ENCODE measurements at regions not wholly inside any gene's neighbourhood (a gene's known extent, or its start where the extent isn't known, plus 50 kb on each side); places are given as distances from the start of the nearest gene placed in this dataset.

DNA sequence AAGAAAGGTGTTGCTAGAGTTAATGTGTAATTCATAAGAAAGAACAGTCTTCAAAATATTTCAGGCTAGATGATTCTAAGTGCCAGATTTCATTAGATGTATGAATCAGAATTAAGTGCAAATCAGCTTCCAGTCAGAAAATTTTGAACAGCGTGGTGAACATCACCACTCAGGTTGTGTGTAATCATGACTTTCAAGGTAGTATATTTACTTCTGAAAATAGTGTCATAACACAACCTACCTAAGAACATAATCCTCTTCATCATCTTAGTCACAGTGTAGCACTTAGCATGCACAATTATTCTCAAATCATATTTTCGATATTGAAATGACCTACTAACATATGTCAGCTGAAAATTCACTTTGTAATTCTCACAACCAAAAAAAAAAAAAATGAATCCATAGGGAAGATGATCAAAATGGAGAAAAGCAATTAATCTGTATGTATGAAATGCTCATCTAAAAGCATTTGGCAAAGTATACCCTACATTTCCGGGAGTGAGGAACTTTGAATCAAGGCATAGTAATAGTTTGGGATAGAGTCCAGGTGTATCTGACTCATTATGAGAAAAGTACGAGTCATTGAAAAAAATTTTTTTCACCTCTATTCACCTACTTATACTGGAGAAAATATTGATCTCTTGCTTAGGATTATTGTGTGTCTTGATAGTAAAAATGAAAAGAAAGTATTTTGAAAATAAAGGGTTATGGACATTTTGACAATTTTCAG is 221.8 kb upstream of the CHRM3 start:
- H3K9ac ChIP-seq (ENCODE audit: insufficient read depth, low read depth, low read length), result no peak overlapping the region
- WGBS (ENCODE audit: low lambda C conversion rate), result under 1% methylated on average over 4 of the region's 4 CpGs
- H3K36me3 ChIP-seq (replicated peaks in 1 of 2; ENCODE audit: control insufficient read depth in 1 of 2, insufficient read depth in 2 of 2, low read length in 2 of 2), result no peaks in the 10 kb centered on the region
- H3K27ac ChIP-seq (ENCODE audit: extremely low read length, insufficient read depth, low read length), result no peak overlapping the region
- ATAC-seq (no peak), FAIRE-seq (no peak), DNase-seq (ENCODE audit: low spot score) (no peak)
- no peaks in the 10 kb centered on the region for H3K79me2 ChIP-seq (ENCODE audit: insufficient read depth, low read length)
- intact Hi-C loops (cut with micrococcal nuclease; ENCODE audit: unreplicated experiment) (no loop called here), in situ Hi-C loops (cut with HindIII; ENCODE audit: extremely low pct_ligation_motif_present, low pct_unique_long_range_greater_than_20kb) (no loop called here)
- H3K27me3 ChIP-seq (ENCODE audit: control insufficient read depth in 1 of 2, insufficient read depth in 2 of 2, low read length in 2 of 2), result no peaks in the 10 kb centered on the region
- H3K4me1 ChIP-seq (ENCODE audit: insufficient read depth, low read length), result no peaks in the 10 kb centered on the region
- POLR2A ChIA-PET, result no interaction called here
- no peak overlapping the region for H3K4me2 ChIP-seq (ENCODE audit: low read depth, low read length)
- no peak overlapping the region for H2AFZ ChIP-seq (ENCODE audit: low read length)
- H3K9me3 ChIP-seq (ENCODE audit: low read length), result peaks cover 71% of the 10 kb centered on the region
- CTCF ChIA-PET (ENCODE audit: low intra/inter-chr PET ratio, low total read pairs), result no interaction called here
- BruUV-seq (replicated peaks), result no TSS peak
- no peaks in the 10 kb centered on the region for H4K20me1 ChIP-seq (ENCODE audit: insufficient read depth, low read length)
- H3K4me3 ChIP-seq (replicated peaks in 1 of 3; ENCODE audit: insufficient read depth in 1 of 3, low read depth in 2 of 3, low read length in 3 of 3), result no peak overlapping the region
- TF ChIP-seq ZNF350 (CRISPR knock-in tag; IDR thresholded peaks at IDR 0.05; ENCODE audit: borderline replicate concordance, low read depth) (no peak), SOX13 (IDR thresholded peaks at IDR 0.05) (no peak), SOX13 (CRISPR knock-in tag; conservative IDR thresholded peaks at IDR 0.05 in 1 of 2, IDR thresholded peaks at IDR 0.05 in 1 of 2) (no peak), BRCA1 (CRISPR knock-in tag; IDR thresholded peaks at IDR 0.05) (no peak), ISL2 (CRISPR knock-in tag; IDR thresholded peaks at IDR 0.05) (no peak), NCOA1 (CRISPR knock-in tag; IDR thresholded peaks at IDR 0.05) (no peak), SKI (IDR thresholded peaks at IDR 0.05; ENCODE audit: partially characterized antibody) (no peak), ZFP36L2 (CRISPR knock-in tag; IDR thresholded peaks at IDR 0.05) (no peak)
- TF ChIP-seq, protein P1, sequence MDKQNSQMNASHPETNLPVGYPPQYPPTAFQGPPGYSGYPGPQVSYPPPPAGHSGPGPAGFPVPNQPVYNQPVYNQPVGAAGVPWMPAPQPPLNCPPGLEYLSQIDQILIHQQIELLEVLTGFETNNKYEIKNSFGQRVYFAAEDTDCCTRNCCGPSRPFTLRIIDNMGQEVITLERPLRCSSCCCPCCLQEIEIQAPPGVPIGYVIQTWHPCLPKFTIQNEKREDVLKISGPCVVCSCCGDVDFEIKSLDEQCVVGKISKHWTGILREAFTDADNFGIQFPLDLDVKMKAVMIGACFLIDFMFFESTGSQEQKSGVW (CRISPR knock-in tag; IDR thresholded peaks at IDR 0.05; ENCODE audit: borderline replicate concordance), result no peak
- TF ChIP-seq, protein P2, sequence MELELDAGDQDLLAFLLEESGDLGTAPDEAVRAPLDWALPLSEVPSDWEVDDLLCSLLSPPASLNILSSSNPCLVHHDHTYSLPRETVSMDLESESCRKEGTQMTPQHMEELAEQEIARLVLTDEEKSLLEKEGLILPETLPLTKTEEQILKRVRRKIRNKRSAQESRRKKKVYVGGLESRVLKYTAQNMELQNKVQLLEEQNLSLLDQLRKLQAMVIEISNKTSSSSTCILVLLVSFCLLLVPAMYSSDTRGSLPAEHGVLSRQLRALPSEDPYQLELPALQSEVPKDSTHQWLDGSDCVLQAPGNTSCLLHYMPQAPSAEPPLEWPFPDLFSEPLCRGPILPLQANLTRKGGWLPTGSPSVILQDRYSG (CRISPR knock-in tag; IDR thresholded peaks at IDR 0.05), result no peak
- TF ChIP-seq, protein P3, sequence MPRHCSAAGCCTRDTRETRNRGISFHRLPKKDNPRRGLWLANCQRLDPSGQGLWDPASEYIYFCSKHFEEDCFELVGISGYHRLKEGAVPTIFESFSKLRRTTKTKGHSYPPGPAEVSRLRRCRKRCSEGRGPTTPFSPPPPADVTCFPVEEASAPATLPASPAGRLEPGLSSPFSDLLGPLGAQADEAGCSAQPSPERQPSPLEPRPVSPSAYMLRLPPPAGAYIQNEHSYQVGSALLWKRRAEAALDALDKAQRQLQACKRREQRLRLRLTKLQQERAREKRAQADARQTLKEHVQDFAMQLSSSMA (CRISPR knock-in tag; IDR thresholded peaks at IDR 0.05), result no peak
- TF ChIP-seq, protein P4, sequence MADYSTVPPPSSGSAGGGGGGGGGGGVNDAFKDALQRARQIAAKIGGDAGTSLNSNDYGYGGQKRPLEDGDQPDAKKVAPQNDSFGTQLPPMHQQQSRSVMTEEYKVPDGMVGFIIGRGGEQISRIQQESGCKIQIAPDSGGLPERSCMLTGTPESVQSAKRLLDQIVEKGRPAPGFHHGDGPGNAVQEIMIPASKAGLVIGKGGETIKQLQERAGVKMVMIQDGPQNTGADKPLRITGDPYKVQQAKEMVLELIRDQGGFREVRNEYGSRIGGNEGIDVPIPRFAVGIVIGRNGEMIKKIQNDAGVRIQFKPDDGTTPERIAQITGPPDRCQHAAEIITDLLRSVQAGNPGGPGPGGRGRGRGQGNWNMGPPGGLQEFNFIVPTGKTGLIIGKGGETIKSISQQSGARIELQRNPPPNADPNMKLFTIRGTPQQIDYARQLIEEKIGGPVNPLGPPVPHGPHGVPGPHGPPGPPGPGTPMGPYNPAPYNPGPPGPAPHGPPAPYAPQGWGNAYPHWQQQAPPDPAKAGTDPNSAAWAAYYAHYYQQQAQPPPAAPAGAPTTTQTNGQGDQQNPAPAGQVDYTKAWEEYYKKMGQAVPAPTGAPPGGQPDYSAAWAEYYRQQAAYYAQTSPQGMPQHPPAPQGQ (CRISPR knock-in tag; IDR thresholded peaks at IDR 0.05; ENCODE audit: borderline replicate concordance), result no peak
- TF ChIP-seq, protein P5, sequence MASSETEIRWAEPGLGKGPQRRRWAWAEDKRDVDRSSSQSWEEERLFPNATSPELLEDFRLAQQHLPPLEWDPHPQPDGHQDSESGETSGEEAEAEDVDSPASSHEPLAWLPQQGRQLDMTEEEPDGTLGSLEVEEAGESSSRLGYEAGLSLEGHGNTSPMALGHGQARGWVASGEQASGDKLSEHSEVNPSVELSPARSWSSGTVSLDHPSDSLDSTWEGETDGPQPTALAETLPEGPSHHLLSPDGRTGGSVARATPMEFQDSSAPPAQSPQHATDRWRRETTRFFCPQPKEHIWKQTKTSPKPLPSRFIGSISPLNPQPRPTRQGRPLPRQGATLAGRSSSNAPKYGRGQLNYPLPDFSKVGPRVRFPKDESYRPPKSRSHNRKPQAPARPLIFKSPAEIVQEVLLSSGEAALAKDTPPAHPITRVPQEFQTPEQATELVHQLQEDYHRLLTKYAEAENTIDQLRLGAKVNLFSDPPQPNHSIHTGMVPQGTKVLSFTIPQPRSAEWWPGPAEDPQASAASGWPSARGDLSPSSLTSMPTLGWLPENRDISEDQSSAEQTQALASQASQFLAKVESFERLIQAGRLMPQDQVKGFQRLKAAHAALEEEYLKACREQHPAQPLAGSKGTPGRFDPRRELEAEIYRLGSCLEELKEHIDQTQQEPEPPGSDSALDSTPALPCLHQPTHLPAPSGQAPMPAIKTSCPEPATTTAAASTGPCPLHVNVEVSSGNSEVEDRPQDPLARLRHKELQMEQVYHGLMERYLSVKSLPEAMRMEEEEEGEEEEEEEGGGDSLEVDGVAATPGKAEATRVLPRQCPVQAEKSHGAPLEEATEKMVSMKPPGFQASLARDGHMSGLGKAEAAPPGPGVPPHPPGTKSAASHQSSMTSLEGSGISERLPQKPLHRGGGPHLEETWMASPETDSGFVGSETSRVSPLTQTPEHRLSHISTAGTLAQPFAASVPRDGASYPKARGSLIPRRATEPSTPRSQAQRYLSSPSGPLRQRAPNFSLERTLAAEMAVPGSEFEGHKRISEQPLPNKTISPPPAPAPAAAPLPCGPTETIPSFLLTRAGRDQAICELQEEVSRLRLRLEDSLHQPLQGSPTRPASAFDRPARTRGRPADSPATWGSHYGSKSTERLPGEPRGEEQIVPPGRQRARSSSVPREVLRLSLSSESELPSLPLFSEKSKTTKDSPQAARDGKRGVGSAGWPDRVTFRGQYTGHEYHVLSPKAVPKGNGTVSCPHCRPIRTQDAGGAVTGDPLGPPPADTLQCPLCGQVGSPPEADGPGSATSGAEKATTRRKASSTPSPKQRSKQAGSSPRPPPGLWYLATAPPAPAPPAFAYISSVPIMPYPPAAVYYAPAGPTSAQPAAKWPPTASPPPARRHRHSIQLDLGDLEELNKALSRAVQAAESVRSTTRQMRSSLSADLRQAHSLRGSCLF (CRISPR knock-in tag; IDR thresholded peaks at IDR 0.05; ENCODE audit: borderline replicate concordance), result no peak
